SK-N-MC (cell line): ENCODE measurements at regions not wholly inside any gene's neighbourhood (a gene's known extent, or its start where the extent isn't known, plus 50 kb on each side); places are given as distances from the start of the nearest gene placed in this dataset.

Experiments
- DNase-seq: peaks from one replicate; pipeline ENCODE4 v3.0.0-alpha.2; 2011; ENCODE audit warnings: low read depth, low spot score
- H3K27ac ChIP-seq: fragments of 200-600 bp; sonication (generic); 2 replicates; pipeline ENCODE4 v1.5.1; 2016; ENCODE audit warnings: mixed run types
- H3K36me3 ChIP-seq: fragments of 200-600 bp; sonication (generic); 2 replicates; pipeline ENCODE4 v1.6.1; 2017; ENCODE audit warnings: antibody characterized with exemption, low read length, mixed read lengths; ENCODE audit not compliant: insufficient read depth
- H3K4me3 ChIP-seq: fragments of 200-600 bp; sonication (generic); 2 replicates; pipeline ENCODE4 v1.5.1; 2016
- H3K9ac ChIP-seq: fragments of 200-600 bp; sonication (generic); 2 replicates; pipeline ENCODE4 v1.8.0; 2017; ENCODE audit warnings: mixed run types, mixed read lengths; ENCODE audit not compliant: insufficient read length
- H3K9me3 ChIP-seq: fragments of 200-600 bp; sonication (generic); 2 replicates; pipeline ENCODE4 v1.6.1; 2017; ENCODE audit warnings: low read depth, mild to moderate bottlenecking, antibody characterized with exemption, low read length, moderate library complexity, mixed read lengths
- EZH2 ChIP-seq: fragments of 200-600 bp; sonication (generic); IDR thresholded peaks from one replicate; pipeline ENCODE4 v1.6.1; 2017; ENCODE audit warnings: antibody characterized with exemption
- FOXP2 ChIP-seq: optimal IDR thresholded peaks from 2 replicates; pipeline ENCODE3; 2011; ENCODE audit warnings: mild to moderate bottlenecking, moderate library complexity; ENCODE audit not compliant: insufficient read depth; ENCODE audit errors: extremely low read length, control extremely low read depth
- POLR2AphosphoS5 ChIP-seq: IDR thresholded peaks from 2 replicates; pipeline ENCODE4 v1.6.1; 2012; ENCODE audit warnings: mild to moderate bottlenecking, low read depth, low read length, borderline replicate concordance

DNA sequence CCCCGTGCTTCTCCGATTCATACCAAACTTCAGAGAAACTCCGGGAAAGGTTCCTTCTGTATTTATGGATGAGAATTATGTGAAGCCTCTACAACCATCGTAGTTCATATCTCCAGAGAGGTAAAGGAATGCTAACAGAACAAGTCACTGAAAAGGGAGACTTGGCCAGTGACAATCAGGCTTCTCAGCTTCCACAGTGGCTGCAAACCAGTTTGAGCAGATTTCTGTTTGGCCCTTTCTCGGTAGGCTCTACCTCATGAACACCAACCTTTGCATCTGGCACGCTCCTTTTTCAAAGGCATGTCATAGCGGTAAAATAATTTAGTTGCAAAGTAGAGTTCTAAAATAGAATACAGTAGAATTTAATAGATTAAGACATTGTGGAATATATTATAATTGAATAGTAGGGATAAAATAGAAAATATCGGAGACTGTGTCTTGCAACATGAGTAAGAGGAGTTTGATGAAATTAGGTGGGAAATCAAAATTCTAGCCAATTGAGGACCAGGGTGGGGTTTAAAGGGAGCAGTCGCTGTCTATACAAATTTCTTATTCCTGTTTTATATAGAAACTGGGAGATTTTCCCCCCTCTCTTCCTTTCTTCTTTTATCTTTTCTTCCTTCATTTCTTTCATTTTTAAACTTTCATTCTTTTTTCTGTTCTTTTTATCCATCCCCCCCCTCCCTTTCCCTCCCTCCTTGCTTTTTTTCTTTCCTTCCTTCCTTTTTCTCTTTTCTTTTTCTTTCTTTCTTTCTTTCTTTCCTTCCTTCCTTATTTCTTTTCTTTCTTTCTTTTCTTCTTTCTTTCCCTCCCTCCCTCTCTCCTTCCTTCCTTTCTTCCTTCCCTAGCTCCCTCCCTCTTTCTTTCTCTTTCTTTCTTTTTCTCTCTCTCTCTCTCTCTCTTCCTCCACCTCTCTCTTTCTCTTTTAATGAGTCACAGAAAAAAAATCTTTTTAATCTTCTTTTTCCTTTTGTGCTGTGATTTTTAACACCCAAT, 161.5 kb upstream of the KLF6 start:
- no peak overlapping the region for H3K27ac ChIP-seq
- H3K4me3 ChIP-seq = no peak overlapping the region
- DNase-seq = no peak
- TF ChIP-seq EZH2 = no peak
- TF ChIP-seq POLR2AphosphoS5 = no peak
- TF ChIP-seq FOXP2 = no peak
- H3K36me3 ChIP-seq = no peaks in the 10 kb centered on the region
- no peaks in the 10 kb centered on the region for H3K9me3 ChIP-seq
- no peak overlapping the region for H3K9ac ChIP-seq

DNA sequence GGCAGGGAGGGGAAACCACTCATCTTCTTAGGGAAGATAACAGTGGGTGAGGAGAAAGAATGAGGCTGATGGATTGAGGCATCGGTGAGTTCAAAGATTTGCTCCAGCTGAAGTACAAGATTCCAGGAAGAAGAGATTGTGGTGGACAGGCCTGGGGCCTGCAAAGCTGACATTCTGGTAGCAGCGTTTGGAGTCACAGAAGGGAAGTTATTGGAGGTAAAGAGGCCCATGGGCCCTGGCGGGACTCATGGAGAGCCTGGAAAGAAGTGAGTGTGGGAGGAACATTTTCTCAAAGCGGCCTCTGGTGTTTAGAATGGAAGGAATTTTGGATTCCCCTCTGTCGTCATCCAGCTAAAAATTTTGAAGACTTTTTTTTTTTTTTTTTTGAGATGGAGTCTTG, 160.0 kb upstream of the KLF6 start:
- TF ChIP-seq POLR2AphosphoS5 (no peak), FOXP2 (no peak), EZH2 (no peak)
- no peaks in the 10 kb centered on the region for H3K9me3 ChIP-seq
- H3K4me3 ChIP-seq = no peak overlapping the region
- no peaks in the 10 kb centered on the region for H3K36me3 ChIP-seq
- no peak overlapping the region for H3K27ac ChIP-seq
- DNase-seq = no peak
- H3K9ac ChIP-seq = no peak overlapping the region

DNA sequence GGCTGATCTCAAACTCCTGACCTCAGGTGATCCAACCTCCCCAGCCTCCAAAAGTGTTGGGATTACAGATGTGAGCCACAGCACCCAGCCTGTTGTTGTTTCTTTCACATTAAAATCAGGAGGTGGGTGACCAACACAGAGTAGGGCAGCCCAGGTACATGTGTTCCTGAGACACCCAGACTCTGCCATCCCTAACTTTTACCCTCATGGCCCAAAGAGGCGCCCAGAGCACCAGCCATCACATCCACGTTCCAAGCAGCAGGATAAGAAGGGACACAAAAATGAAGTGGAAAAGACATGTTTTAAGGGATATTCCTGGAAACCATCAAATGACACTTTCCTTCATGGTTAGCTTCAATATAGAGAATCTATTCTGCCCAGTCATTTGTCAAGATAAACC, 159.6 kb upstream of the KLF6 start:
- TF ChIP-seq EZH2 = no peak
- TF ChIP-seq POLR2AphosphoS5 = no peak
- TF ChIP-seq FOXP2 = no peak
- no peak overlapping the region for H3K9ac ChIP-seq
- H3K9me3 ChIP-seq = no peaks in the 10 kb centered on the region
- H3K4me3 ChIP-seq = no peak overlapping the region
- no peak for DNase-seq
- no peak overlapping the region for H3K27ac ChIP-seq
- no peaks in the 10 kb centered on the region for H3K36me3 ChIP-seq

DNA sequence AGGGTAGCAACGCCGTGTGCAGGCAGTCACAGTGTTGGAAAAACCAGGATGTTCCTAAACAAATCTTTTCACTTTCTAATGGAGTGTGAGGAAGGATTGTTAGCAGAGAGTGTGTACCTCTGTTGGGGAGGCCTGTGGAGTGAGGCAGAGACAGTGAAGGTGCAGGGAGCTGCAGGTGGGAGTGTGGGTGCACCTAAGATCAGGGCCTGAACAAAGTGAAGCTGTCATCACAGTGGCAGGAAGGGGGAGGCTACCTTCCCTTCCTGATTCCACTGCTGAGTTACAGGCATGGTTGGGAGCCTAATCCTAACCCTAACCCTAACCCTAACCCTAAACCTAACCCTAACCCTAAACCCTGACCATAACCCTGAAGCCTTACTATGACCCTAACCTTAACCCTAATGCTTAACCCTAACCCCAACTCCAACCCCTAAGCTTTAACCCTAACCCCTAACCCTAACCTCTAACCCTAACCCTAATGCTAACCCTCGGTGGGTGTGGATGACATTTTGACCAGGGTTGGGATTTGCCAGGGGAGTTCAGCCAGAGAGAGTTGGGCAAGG, 158.8 kb upstream of the KLF6 start:
- Histone ChIP-seq H3K36me3 (no peaks in the 10 kb centered on the region), H3K9ac (no peak overlapping the region), H3K4me3 (no peak overlapping the region), H3K27ac (no peak overlapping the region), H3K9me3 (no peaks in the 10 kb centered on the region)
- TF ChIP-seq POLR2AphosphoS5 (no peak), FOXP2 (no peak)
- DNase-seq = no peak

- no peak overlapping the region for H3K9ac ChIP-seq
- H3K9me3 ChIP-seq = no peaks in the 10 kb centered on the region
- no peak for DNase-seq
- H3K27ac ChIP-seq = no peak overlapping the region
- TF ChIP-seq EZH2 (no peak), POLR2AphosphoS5 (no peak), FOXP2 (no peak)
- no peak overlapping the region for H3K4me3 ChIP-seq
- no peaks in the 10 kb centered on the region for H3K36me3 ChIP-seq
Measured at GRCh38 chr10:3942937-3943489, 158.0 kb upstream of the KLF6 start.

DNA sequence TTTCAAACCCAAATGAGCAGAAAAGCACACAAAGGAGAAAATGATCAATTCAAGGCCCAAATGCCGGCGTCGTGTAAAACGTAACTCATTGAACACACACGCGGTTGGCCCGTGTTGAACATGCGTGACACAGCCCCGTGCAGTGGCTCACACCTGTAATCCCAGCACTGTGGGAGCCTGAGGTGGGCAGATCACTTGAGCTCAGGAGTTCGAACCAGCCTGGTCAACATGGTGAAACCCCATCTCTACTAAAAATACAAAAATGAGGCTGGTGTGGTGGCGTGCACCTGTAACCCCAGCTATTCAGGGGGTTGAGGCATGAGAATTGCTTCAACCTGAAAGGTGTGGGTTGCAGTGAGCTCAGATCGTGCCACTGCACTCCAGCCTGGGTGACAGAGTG, 156.7 kb upstream of the KLF6 start:
- H3K4me3 ChIP-seq = no peak overlapping the region
- H3K9ac ChIP-seq = no peak overlapping the region
- no peaks in the 10 kb centered on the region for H3K36me3 ChIP-seq
- H3K27ac ChIP-seq = no peak overlapping the region
- no peaks in the 10 kb centered on the region for H3K9me3 ChIP-seq
- no peak for DNase-seq
- no peak for TF ChIP-seq POLR2AphosphoS5
- TF ChIP-seq FOXP2 = no peak
- TF ChIP-seq EZH2 = no peak

DNA sequence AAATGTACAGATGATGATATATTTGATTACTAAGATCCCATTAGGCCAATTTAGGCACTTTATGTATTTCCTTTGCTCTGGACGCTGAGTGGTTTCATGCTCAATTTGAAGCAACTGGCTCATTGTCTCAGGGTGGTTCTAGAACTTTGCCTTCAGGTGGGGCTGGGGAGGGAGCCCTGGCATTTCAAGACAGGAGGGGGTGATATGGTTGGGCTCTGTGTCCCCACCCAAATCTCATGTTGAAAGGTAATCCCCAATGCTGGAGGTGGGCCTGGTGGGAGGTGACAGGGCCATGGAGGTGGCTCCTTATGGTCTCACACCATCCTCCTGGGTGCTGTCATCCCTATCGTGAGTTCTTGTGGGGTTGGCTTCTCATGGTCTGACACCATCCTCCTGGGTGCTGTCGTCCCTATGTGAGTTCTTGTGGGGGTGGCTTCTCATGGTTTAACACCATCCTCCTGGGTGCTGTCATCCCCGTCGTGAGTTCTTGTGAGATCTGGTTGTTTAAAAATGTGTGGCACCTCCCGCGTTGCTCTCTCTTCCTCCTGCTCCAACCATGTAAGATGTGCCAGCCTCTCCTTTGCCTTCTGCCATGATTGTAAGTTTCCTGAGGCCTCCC, 151.5 kb upstream of the KLF6 start:
- H3K9me3 ChIP-seq = no peaks in the 10 kb centered on the region
- H3K36me3 ChIP-seq = no peaks in the 10 kb centered on the region
- H3K9ac ChIP-seq = no peak overlapping the region
- no peak for TF ChIP-seq POLR2AphosphoS5
- no peak for TF ChIP-seq EZH2
- TF ChIP-seq FOXP2 = no peak
- DNase-seq = no peak
- H3K27ac ChIP-seq = no peak overlapping the region
- H3K4me3 ChIP-seq = no peak overlapping the region

- Histone ChIP-seq H3K27ac (no peak overlapping the region), H3K4me3 (no peak overlapping the region), H3K36me3 (no peaks in the 10 kb centered on the region), H3K9ac (no peak overlapping the region), H3K9me3 (no peaks in the 10 kb centered on the region)
- TF ChIP-seq EZH2 (no peak), POLR2AphosphoS5 (no peak), FOXP2 (no peak)
- DNase-seq = no peak
Measured at GRCh38 chr10:3935933-3936359, 150.9 kb upstream of the KLF6 start.

DNA sequence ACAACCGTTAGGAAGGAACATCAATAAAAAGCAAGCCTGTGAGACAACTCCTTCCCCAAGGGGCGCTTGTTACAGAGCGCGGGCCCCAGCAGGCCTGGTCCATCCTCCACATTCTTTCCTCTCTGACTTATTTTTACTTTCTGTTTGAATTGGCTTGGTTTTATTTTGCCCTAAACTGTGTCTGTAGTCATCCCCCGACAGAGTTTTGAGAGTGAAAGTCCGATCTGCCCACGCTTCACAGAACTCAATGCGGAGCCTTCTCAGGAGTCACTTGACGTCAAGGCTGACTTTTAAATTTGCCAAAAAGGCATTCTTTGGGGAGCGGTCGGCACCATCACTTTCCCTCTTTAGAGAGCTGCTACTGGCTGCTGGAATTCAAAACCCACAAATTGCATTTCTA, 150.1 kb upstream of the KLF6 start:
- Histone ChIP-seq H3K4me3 (no peak overlapping the region), H3K9ac (no peak overlapping the region)
- no peak for TF ChIP-seq FOXP2
- no peak for TF ChIP-seq EZH2
- no peak for TF ChIP-seq POLR2AphosphoS5

More for the DNA sequence above, 150.1 kb upstream of the KLF6 start:
- Histone ChIP-seq H3K36me3 (no peaks in the 10 kb centered on the region), H3K27ac (no peak overlapping the region), H3K9me3 (no peaks in the 10 kb centered on the region)
- DNase-seq = no peak
